Hindlimb muscle (tissue), 1 donor: ENCODE measurements at regions not wholly inside any gene's neighbourhood (a gene's known extent, or its start where the extent isn't known, plus 50 kb on each side); places are given as distances from the start of the nearest gene placed in this dataset.
"Not testable (repeated sequence)": the region's sequence is repeated elsewhere in the genome, so short reads cannot be mapped to it uniquely, and the experiment has no call there.

Experiments
- DNase-seq: peaks from one replicate; pipeline ENCODE4 v3.0.0-alpha.2; 2013

DNA sequence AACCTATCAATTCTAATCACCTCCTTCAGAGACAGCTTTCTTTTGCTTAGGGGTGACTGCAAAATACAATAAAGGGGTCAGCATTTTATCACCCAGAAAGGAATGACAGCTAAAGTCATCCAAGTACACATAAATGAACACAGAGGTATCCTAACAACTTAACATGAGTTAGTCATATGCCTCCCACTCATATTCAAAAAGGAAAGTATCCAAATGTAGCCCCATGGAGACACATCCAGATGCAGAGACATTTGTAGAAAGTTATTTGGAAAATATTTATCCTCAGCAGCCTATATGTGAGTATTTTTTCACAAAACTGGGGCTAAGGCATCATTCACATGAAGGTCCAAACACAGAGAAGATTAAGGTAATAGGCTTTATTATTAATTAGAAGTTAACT lies 1579.7 kb upstream of the SLC39A10 start:
- DNase-seq: no peak

GRCh38 chr2:194062401-194062800 lies 1594.6 kb upstream of the SLC39A10 start:
- DNase-seq: no peak

- no peak for DNase-seq
Measured at GRCh38 chr2:194060269-194060668, 1596.8 kb upstream of the SLC39A10 start.

GRCh38 chr2:194054313-194054712 lies 1602.7 kb upstream of the SLC39A10 start:
- DNase-seq: no peak

DNA sequence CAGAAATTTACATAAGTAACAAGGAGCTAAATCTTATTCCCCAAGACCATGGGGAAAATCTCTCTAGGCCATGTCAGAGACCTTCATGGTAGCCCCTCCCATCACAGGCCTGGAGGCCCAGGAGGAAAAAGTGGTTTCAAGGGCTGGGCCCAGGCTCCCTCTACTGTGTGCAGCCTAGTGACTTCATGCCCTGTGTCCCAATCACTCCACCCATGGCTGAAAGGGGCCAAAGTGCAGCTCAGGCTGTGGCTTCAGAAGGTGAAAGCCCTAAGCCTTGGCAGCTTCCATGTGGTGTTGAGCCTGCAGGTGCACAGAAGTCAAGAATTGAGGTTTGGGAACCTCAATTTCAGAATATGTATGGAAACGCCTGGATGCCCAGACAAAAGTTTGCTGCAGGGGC lies 1612.7 kb upstream of the SLC39A10 start:
- no peak for DNase-seq

DNA sequence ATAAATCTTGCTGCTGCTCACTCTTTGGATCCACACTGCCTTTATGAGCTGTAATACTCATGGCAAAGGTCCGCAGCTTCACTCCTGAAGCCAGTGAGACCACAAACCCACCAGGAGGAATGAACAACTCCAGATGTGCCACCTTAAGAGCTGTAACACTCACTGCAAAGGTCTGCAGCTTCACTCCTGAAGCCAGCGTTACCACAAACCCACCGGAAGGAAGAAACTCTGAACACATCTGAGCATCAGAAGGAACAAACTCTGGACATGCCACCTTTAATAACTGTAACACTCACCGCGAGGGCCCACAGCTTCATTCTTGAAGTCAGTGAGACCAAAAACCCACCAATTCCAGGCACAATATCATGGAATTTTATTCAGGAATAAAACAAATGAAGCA lies 1635.9 kb upstream of the SLC39A10 start:
- not testable (repeated sequence) for DNase-seq

GRCh38 chr2:194020155-194020554 lies 1636.9 kb upstream of the SLC39A10 start:
- DNase-seq: no peak

DNA sequence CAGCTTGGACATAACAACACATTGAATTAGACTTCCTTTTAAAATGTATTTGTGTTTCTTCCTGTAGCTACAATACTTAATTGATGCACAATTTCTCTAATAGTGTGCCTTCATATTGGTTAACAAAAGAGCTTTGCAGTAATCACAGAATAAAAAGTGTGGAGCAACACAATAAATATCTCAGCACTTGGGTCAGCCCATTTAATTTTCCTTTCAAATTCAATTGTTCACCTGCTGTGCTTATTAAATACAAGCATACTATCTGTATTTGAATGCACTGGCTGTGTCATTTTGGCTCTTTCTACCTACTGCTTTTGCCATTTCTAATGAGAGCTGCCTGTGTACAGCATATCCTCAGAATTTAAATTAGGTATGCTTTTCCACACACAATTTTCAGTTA lies 1641.3 kb upstream of the SLC39A10 start:
- no peak for DNase-seq

- no peak for DNase-seq
Measured at GRCh38 chr2:194014639-194015038, 1642.4 kb upstream of the SLC39A10 start.

- no peak for DNase-seq
Measured at GRCh38 chr2:194004590-194005206, 1652.3 kb upstream of the SLC39A10 start.

DNA sequence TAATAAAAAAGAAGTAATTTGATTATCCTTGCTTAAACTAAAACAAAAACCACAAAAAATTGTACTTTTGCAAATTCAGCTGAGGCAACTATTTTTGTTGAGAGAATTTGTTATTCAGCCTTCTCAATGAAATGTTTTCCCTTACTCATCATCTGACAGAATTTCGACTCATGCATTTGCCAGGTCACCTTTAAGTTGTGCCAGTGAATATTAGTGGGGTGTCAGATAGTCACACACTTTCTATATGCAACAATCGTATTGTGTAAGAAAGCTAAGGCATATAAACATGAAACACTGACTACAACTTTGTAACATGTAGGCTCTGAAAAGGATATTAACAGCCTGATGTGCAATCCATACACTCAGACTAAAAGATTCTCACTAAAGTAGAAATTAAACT lies 1653.1 kb upstream of the SLC39A10 start:
- DNase-seq: no peak

GRCh38 chr2:194002699-194003368 lies 1654.2 kb upstream of the SLC39A10 start:
- DNase-seq: no peak

DNA sequence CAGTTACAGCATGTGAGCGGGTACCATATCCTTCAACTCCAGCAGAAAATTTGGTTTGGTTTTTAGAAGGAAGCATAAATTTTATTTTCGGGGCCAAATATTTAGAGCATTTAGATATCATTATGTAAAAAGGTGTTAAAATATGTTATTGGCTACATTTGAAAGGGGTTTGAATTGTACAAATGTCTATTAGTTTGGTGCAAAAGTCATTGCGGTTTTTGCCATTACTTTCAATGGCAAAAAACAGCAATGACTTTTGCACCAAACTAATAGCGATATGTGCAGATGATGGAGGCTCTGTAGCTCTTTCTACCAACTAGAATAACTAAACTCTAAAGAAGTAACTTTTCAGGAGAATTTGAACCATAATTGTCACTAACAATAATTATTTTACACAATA lies 1666.2 kb upstream of the SLC39A10 start:
- DNase-seq: no peak

DNA sequence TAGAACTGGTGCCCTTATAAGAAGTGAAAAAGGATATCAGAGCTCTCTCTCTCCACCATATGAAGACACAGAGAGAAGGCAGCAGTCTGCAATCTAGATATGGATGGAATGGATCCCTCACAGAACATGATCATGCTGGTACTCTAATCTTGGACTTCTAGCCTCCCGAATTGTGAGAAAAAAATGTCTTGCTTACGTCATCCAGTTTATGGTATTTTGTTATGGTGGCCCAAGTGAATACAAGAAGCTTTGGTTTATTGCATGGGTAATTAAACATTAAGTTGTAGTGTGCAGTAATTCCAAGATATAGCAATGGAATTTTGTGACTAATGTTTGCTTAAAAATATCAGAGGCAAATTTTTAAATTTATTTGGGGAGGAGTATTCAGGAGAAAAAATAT lies 1667.4 kb upstream of the SLC39A10 start:
- no peak for DNase-seq

DNA sequence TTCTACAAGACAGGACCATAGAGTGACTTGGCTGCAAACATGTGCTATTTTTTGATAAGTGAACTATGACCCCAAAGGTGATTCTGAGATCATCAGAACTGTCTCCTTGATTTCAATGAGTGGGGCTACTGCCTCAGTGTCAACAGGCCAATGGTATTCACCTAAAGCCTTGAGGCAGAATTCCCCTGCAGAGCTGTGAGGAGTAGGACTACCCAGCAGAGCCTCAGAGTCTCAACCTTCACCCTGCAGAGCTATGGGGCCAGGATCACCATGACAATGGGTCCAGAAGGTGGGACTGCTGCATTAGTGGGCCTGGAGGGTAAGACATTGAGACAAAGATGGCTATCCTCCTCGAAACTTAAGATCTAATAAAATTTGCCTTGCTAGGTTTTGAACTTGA lies 1668.2 kb upstream of the SLC39A10 start:
- DNase-seq: no peak

DNA sequence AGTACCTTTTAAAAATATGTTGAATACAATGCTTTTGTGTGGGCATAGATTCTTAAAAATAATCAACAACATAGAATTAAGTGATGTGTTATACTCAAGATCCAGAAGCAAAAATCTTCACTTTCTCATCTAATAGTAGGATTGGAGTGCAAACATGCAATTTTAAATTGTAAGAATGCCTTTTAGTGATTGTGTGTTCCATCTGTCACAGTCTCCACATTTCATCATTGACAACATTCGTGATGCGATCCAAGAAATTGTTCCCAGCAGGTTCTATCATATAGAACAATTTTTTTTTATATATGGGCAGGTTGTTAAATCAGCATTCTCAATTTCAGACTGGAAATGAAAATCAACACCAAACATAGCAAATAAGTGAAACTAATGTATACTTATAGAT lies 1671.8 kb upstream of the SLC39A10 start:
- no peak for DNase-seq

DNA sequence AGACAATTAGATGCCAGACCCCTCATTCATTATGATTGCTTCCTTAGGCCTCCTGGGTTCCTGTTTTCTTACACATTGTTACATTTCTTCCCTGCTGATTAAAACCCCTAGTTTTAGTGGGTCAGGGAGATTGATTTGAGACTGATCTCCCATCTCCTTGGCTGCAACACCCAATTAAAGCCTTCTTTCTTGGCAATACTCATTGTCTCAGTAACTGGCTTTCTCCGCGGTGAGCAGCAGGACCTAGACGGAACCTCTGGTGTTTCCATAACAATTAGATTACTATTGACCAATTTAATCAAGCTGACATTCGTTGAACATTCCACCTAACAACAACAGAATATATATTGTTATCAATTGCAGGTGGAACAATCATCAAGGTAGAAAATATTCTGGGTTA lies 1676.4 kb upstream of the SLC39A10 start:
- no peak for DNase-seq

DNA sequence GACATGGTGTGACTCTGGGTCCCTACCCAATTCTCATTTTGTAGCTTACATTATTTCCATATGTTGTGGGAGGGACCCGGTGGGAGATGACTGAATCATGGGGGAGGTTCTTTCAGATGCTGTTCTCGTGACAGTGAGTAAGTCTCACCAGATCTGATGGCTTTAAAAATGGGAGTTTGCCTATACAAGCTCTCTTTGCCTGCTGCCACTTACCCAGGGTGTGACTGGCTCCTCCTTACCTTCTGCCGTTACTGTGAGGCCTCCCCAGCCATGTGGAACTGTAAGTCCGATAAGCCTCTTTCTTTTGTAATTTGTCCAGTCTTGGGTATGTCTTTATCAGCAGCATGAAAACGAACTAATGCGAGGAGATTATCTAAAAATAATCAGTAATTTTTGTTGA lies 1683.2 kb upstream of the SLC39A10 start:
- DNase-seq: no peak

DNA sequence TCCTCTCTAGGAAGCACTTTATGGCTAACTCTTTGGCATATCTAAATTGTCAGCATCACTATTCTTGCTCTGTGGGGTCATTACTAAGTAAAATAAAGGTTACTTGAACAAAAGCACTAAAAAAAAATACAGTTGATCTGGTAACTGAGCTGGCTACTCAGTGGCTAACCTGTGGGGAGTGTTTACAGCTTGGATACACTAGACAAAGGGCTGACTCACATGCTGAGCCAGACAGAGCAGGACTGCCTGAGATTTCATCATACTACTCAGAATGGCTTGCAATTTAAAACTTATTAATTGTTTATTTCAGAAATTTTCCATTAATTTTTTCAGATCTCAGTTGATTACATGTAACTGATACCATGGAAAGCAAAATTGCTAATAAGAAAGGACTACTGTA lies 1690.4 kb upstream of the SLC39A10 start:
- DNase-seq: no peak

GRCh38 chr2:193965263-193965662 lies 1691.8 kb upstream of the SLC39A10 start:
- DNase-seq: no peak

- peak; percentile 3 for DNase-seq
Measured at GRCh38 chr2:193963472-193964119, 1693.4 kb upstream of the SLC39A10 start.

DNA sequence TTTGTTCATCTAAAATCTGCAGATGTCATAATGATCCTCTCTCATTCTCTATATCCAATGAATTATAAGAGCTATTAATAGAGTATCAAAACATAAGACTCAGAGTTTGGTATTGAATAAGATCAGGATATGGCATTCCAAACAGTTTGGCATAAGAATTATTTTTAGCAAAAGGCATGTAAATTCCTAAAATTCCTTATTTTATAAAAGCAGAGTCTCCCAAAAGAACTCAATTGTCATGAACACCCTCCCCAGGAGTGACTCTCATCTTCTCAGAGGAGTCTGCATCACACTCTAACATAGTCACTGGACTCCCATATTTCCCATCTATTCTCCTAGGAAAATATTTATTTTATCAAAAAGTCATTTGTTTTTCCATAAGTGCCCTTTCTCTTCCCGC lies 1710.2 kb upstream of the SLC39A10 start:
- DNase-seq: no peak

- DNase-seq: no peak
Measured at GRCh38 chr2:193943406-193943960, 1713.5 kb upstream of the SLC39A10 start.

DNA sequence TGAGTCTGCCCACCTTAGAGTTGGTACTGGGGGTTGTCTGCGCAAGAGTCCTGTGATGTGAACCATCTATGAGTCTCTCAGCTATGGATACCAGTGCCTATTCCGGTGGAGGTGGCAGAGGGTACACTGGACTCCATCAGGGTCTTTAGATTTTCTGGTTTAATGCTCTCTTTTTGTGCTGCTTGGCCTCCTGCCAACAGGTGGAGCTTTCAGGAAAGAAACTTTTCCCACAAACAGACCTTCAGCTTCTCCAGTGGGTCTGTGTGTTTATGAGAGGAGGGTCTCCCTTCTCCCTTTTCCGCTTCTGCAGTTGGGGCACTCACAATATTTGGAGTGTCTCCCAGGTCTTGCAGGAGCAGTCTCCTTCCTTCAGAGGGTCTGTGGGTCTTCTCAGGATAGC lies 1721.9 kb upstream of the SLC39A10 start:
- DNase-seq: no peak
